ENCODE measurements at regions not wholly inside any gene's neighbourhood (a gene's known extent, or its start where the extent isn't known, plus 50 kb on each side); places are given as distances from the start of the nearest gene placed in this dataset.

DNA sequence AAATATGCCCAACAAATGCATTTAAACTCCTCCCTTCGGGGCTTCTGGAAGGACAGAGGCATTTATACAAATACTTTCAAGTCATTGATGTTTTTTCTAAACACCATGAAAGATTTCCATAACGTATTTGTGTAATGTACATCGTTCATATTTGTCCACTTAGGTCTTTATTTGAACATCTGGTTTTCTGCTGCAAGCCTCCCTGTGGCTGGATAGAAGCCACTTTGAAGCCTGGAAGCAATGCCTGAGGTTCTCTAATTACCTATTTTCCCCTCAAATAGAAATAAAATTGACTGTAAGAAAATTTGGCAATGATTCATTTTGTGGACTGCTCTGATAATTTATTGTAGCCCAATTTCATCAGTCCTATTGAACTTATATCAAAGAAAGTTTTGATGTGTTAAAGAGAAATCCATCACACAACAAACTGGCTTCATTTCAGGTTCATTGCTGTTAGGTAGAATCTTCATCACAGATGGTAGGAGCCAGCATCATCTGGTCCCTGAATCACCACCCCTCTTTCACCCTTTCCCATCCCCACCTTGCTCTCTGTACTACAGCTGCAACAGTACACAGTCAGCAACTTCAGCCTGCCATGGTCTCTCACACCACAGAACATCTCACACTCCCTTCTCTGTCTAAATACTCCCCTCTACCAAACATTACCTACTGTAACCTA is 186.0 kb upstream of the MGMT start:
- H3K4me3 ChIP-seq (ENCODE audit: low read depth in 1 of 3, low read length in 3 of 3), result no peak overlapping the region
- no peak overlapping the region for H3K27ac ChIP-seq (ENCODE audit: low read depth in 1 of 2, low read length in 2 of 2)
- H3K4me1 ChIP-seq (ENCODE audit: control insufficient read depth in 4 of 4, insufficient read depth in 4 of 4, low read length in 3 of 4), result no peaks in the 10 kb centered on the region
- H3K27me3 ChIP-seq (ENCODE audit: control insufficient read depth in 4 of 4, insufficient read depth in 4 of 4, low read length in 3 of 4), result no peaks in the 10 kb centered on the region
- H3K9me3 ChIP-seq (ENCODE audit: control insufficient read depth in 4 of 4, low read length in 3 of 4), result no peaks in the 10 kb centered on the region
- no peak for DNase-seq (ENCODE audit: low spot score)
- WGBS, result 73% methylated on average over 3 of the region's 3 CpGs
- H3K36me3 ChIP-seq (ENCODE audit: control insufficient read depth in 4 of 4, insufficient read depth in 3 of 4, low read depth in 1 of 4, low read length in 3 of 4), result no peaks in the 10 kb centered on the region
- H3K9ac ChIP-seq (ENCODE audit: low read depth in 1 of 2, low read length in 2 of 2), result no peak overlapping the region
- TF ChIP-seq, protein P1, sequence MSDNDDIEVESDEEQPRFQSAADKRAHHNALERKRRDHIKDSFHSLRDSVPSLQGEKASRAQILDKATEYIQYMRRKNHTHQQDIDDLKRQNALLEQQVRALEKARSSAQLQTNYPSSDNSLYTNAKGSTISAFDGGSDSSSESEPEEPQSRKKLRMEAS (IDR thresholded peaks at IDR 0.05), result no peak
- TF ChIP-seq SP1 (IDR thresholded peaks at IDR 0.05) (no peak), GABPA (IDR thresholded peaks at IDR 0.05 in 1 of 2, conservative IDR thresholded peaks at IDR 0.05 in 1 of 2) (no peak)

DNA sequence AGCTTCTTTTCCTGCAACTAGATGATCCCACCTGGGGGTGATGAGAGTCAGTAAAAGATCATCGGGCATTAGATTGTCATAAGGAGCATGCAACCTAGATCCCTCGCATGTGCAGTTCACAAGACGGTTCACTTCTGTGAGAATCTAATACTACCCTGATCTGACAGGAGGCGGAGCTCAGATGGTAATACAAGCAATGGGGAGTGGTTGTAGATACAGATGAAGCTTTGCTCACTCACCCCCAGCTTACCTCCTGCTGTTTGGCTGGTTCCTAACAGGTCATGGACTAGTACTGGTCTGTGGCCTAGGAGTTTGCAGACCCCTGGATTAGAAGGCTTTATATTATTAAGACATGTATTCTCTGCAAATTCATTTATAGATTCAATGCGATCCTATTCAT is 181.6 kb upstream of the MGMT start:
- Histone ChIP-seq H3K9me3 (ENCODE audit: control insufficient read depth in 4 of 4, low read length in 3 of 4) (no peaks in the 10 kb centered on the region), H3K27ac (ENCODE audit: low read depth in 1 of 2, low read length in 2 of 2) (no peak overlapping the region), H3K36me3 (ENCODE audit: control insufficient read depth in 4 of 4, insufficient read depth in 3 of 4, low read depth in 1 of 4, low read length in 3 of 4) (no peaks in the 10 kb centered on the region), H3K4me1 (ENCODE audit: control insufficient read depth in 4 of 4, insufficient read depth in 4 of 4, low read length in 3 of 4) (peaks cover 0 to 2% (median 0%) of the 10 kb centered on the region in 4 donors), H3K4me3 (ENCODE audit: low read depth in 1 of 3, low read length in 3 of 3) (no peak overlapping the region), H3K9ac (ENCODE audit: low read depth in 1 of 2, low read length in 2 of 2) (no peak overlapping the region), H3K27me3 (ENCODE audit: control insufficient read depth in 4 of 4, insufficient read depth in 4 of 4, low read length in 3 of 4) (no peaks in the 10 kb centered on the region)
- WGBS, result 93% methylated on average over 5 of the region's 5 CpGs
- no peak for DNase-seq (ENCODE audit: low spot score)
- no peak for TF ChIP-seq FOXA2 (IDR thresholded peaks at IDR 0.05)

DNA sequence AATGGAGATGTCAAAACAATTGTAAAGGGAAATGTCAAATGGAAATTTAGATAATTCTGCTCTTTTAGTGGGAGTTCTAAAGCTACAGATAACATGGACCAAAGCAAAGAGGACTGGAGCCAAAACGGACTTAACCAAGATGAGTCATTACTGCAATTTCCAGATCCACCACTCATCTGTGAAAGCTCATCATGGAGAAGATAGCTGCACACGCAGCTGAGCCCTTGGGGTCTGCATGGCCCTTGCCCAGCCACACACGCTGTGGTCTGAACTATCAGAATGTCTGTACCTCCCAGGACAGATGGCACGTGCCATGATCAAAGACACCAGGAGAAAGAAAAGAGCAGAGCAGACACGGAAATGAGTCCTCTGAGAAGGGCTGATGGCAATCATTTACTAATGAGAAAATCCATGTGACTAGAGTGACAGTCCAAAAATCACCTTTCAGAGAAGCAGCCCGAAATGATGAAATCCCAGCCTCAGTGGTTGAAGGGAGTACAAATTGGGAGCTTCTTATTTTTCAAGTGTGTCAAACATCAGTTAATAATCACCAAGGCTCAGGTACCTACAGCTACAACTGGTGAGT is 177.9 kb upstream of the MGMT start:
- H3K27me3 ChIP-seq (ENCODE audit: control insufficient read depth in 4 of 4, insufficient read depth in 4 of 4, low read length in 3 of 4), result no peaks in the 10 kb centered on the region
- H3K4me3 ChIP-seq (ENCODE audit: low read depth in 1 of 3, low read length in 3 of 3), result no peak overlapping the region
- WGBS, result 73% methylated on average over 6 of the region's 6 CpGs
- TF ChIP-seq FOXA2 (IDR thresholded peaks at IDR 0.05) (no peak), EGR1 (IDR thresholded peaks at IDR 0.05; ENCODE audit: low read depth in 2 of 2) (no peak), RXRA (IDR thresholded peaks at IDR 0.05) (no peak), GABPA (IDR thresholded peaks at IDR 0.05 in 1 of 2, conservative IDR thresholded peaks at IDR 0.05 in 1 of 2) (no peak), ATF3 (IDR thresholded peaks at IDR 0.05) (no peak), TAF1 (conservative IDR thresholded peaks at IDR 0.05) (no peak), RAD21 (IDR thresholded peaks at IDR 0.05) (no peak), CTCF (IDR thresholded peaks at IDR 0.05; ENCODE audit: low read depth, low read length, missing input control) (no peak)
- TF ChIP-seq, protein P1 (IDR thresholded peaks at IDR 0.05), result no peak
- TF ChIP-seq, protein P2, sequence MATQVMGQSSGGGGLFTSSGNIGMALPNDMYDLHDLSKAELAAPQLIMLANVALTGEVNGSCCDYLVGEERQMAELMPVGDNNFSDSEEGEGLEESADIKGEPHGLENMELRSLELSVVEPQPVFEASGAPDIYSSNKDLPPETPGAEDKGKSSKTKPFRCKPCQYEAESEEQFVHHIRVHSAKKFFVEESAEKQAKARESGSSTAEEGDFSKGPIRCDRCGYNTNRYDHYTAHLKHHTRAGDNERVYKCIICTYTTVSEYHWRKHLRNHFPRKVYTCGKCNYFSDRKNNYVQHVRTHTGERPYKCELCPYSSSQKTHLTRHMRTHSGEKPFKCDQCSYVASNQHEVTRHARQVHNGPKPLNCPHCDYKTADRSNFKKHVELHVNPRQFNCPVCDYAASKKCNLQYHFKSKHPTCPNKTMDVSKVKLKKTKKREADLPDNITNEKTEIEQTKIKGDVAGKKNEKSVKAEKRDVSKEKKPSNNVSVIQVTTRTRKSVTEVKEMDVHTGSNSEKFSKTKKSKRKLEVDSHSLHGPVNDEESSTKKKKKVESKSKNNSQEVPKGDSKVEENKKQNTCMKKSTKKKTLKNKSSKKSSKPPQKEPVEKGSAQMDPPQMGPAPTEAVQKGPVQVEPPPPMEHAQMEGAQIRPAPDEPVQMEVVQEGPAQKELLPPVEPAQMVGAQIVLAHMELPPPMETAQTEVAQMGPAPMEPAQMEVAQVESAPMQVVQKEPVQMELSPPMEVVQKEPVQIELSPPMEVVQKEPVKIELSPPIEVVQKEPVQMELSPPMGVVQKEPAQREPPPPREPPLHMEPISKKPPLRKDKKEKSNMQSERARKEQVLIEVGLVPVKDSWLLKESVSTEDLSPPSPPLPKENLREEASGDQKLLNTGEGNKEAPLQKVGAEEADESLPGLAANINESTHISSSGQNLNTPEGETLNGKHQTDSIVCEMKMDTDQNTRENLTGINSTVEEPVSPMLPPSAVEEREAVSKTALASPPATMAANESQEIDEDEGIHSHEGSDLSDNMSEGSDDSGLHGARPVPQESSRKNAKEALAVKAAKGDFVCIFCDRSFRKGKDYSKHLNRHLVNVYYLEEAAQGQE (IDR thresholded peaks at IDR 0.05), result no peak
- H3K9me3 ChIP-seq (ENCODE audit: control insufficient read depth in 4 of 4, low read length in 3 of 4), result no peaks in the 10 kb centered on the region
- H3K27ac ChIP-seq (ENCODE audit: low read depth in 1 of 2, low read length in 2 of 2), result no peak overlapping the region
- no peaks in the 10 kb centered on the region for H3K36me3 ChIP-seq (ENCODE audit: control insufficient read depth in 4 of 4, insufficient read depth in 3 of 4, low read depth in 1 of 4, low read length in 3 of 4)
- no peak for DNase-seq (ENCODE audit: low spot score)
- no peak overlapping the region for H3K9ac ChIP-seq (ENCODE audit: low read depth in 1 of 2, low read length in 2 of 2)
- H3K4me1 ChIP-seq (ENCODE audit: control insufficient read depth in 4 of 4, insufficient read depth in 4 of 4, low read length in 3 of 4), result peaks cover 0 to 2% (median 0%) of the 10 kb centered on the region in 4 donors

Data from liver (tissue), 8 donors.